GM03348 (cell line): ENCODE measurements at regions not wholly inside any gene's neighbourhood (a gene's known extent, or its start where the extent isn't known, plus 50 kb on each side); places are given as distances from the start of the nearest gene placed in this dataset.
"Not testable (repeated sequence)": the region's sequence is repeated elsewhere in the genome, so short reads cannot be mapped to it uniquely, and the experiment has no call there.

ENCODE experiments used
- DNase-seq: peaks from one replicate; pipeline ENCODE4 v3.0.0; 2012; ENCODE audit warnings: low spot score

DNA sequence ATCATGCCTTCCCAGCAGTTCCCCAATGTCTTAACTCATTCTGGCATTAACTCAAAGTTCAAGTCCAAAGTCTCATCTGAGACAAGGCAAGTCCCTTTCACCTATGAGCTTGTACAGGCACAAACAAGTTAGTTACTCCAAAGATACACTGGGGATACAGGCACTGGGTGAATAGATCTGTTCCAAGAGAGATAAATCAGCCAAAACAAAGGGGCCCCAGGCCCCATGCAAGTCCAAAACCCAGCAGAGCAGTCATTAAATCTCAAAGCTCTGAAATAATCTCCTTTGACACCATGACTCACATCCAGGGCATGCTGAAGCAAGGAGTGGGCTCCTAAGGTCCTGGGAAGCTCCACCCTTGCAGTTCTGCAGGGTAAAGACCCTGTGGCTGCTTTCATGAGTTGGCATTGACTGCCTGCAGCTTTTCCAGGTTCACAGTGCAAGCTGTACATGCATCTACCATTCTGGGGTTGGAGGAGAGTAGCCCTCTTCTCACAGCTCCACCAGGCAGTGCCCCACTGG is 332.2 kb upstream of the KIF2B start:
- DNase-seq = no peak

GRCh38 chr17:53483704-53484103 is 339.0 kb upstream of the KIF2B start:
- DNase-seq = no peak

GRCh38 chr17:53475002-53475401 is 347.7 kb upstream of the KIF2B start:
- DNase-seq = no peak

DNA sequence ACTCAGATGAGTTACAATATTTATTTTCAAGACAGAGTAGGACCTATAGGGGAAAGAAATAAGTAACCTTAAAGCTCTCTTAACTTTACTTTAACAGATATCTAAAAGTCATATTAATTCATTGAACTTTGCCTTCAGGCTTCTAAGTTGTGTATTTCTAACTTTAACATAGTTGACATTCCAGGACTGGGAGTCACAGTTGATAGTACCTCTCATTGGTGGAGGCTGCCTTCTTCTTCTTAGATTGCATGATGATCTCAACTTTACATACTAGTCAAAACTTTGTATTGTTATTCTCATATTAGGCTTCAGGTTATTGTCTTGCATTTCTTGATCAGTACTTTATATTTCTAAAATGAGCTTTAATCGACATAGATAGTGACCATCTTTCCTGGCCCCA is 350.1 kb upstream of the KIF2B start:
- DNase-seq = no peak

- no peak for DNase-seq
Measured at GRCh38 chr17:53471514-53471913, 351.2 kb upstream of the KIF2B start.

DNA sequence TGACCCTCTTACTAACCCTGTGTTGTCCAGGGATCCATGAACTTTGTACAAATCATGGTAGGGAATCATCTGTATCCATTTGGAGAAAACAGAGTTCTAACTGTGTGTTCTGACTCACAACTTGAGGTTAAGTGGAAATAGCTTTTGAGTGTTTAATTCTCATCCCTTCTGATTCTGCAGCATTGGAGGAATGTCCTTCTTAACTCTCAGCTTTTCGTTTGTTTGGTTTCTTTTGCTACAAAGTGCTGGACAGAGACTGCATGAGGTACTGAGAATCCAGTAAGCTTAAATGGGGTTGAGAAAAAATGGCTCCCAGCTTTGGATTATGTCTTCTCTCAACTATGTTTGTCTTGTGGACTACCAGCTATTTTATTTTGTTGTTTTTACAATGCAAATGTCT is 352.1 kb upstream of the KIF2B start:
- DNase-seq = no peak

DNA sequence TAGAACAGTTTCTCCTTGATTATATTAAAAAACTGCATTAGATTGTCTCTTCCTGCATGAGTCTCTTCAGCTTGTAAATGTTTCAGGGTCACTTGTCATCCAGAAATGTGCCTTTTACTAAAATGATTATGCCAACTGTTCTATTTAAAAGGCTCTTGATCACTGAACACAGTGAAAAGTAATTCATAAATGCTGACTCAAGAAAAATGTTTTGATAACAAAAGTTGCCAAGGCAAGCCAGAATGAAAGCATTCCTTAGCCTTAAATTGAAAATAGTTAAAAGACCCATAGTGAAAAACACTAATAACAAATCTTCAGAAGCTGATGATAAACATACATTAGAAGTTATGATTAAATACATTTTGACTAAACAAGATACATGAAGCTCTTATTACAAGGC is 356.0 kb upstream of the KIF2B start:
- DNase-seq = no peak

DNA sequence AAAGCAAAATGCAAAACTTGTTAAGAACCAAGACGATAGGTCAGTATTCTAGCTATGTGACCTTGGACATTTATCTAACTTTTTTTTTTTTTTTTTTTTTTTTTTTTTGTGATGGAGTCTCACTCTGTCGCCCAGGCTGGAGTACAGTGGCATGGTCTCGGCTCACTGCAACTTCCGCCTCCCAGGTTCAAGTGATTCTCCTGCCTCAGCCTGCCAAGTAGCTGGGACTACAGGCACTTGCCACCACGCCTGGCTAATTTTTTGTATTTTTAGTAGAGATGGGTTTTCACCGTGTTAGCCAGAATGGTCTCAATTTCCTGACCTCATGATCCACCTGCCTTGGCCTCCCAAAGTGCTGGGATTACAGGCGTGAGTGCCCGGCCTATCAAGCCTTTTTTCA is 358.3 kb upstream of the KIF2B start:
- DNase-seq = not testable (repeated sequence)

DNA sequence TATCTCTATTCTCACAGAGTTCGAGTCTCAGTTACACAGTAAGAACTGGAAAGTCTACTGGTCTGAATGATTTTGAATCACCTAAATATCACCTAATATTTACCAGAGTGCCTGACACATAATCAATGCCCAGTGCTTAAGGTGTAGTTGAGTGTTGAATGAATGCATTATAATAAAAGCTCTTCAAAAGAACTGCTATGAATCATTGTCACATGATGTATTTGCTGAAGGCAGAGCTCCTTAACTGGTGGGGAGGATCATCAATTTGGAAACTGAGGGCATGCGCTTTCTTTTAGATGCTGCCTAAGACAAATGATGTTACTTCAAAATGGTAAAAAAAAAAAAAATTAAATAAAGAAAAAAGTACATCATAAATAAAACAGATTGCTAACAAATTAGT is 359.4 kb upstream of the KIF2B start:
- DNase-seq = no peak

DNA sequence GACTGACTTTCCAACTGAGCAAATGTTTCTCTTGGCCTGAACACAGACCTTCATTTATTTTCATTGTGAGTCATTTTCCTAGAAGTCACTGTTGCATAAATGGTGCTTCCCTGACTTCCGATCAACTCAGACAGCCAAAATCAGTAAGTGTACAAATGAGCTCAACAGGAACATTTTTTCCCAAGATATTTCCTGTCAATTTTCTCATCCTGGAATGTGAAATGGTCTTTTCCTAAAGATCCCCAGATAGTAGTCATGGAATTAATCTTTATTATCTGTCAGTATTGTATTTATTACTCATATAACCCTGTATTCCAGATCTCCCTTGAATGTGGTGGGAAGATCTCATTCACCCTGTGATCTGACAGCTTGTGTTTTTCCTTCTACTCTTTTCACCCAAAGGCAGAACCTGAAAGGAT is 360.3 kb upstream of the KIF2B start:
- DNase-seq = no peak

- not testable (repeated sequence) for DNase-seq
Measured at GRCh38 chr17:53455943-53456342, 366.8 kb upstream of the KIF2B start.

- no peak for DNase-seq
Measured at GRCh38 chr17:53454337-53454736, 368.4 kb upstream of the KIF2B start.

DNA sequence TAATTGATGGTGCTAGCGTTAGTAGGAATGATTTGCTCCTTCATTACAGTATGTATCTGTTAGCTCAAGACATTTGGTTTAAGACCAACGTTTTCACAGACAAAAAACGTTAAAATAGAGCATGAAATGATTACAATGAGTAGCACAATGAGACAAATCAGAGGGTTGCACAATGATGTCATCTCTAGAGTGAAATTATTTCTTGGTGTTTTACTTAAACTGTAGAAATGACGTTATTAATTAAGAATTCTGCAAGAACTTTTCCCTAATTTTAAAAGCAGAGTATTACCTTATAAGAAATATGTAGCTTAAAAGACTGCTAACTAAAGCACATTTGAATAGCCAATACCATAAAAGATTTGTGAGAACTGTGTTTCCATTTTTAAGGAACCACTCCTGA is 373.4 kb upstream of the KIF2B start:
- DNase-seq = no peak

GRCh38 chr17:53428913-53429312 is 393.8 kb upstream of the KIF2B start:
- DNase-seq = no peak

- no peak for DNase-seq
Measured at GRCh38 chr17:53426505-53426904, 396.2 kb upstream of the KIF2B start.

DNA sequence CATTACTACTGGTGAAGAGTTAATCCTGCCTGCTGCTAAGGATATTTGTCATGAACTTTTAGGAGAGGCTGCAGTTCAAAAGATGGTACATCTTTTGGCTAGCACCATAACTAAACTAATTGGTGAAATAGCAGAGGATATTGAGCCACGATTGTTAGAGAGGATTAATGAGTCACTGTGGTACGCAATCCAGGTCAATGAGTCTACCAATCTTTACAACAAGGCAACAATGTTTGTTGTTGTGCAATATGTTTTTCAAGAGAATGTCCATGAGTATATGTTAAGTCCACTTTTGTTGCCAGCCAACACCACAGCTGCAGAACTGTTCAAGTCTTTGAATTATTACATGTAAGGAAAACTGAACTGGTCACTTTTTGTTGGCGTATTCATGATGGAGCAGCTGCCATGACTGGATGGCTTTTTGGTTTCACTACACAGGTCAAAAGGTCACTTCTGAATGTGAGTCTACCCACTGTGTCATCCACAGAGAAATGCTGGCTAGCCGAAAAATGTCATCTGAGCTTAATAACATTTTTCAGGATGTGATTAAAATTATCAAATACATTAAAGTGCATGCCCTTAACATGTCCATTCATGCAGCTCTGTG is 402.6 kb upstream of the KIF2B start:
- no peak for DNase-seq

DNA sequence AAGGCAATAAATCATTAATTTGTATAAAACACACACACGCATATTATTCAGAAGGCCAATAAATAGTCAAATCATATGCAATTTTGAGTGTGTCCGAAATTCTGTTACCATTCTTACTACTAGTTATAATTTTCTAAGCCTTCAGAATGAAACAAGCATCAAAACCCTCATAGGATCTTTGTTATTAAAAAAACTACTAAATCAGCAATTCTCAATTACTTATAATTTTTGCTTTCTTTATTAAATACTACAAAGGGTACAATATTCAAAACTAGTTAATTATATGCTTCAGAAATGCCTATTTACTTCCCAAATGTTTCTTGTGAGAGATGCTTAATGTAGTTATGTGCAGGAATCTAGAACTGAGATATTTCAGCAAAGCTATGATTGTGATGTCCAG is 413.1 kb upstream of the KIF2B start:
- no peak for DNase-seq

- no peak for DNase-seq
Measured at GRCh38 chr17:53406907-53407306, 415.8 kb upstream of the KIF2B start.

DNA sequence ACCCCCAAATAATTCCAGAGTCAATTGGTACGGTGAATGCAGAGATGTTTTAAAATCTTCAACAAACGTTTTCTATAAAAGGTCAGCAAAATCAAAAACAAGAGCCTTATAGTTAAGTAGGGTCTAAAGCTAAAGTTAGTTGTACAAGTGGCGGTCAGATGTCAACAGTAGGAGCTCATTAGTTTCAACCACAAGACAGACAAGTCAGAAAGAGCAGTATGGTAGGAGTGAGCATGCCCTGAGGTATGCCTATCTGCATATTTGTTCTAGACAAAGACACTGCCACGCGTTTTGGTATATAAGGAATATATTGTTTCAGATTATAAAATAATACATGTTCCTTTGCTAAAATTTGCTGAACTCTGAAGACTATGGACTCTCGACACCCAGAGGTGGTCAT is 431.5 kb upstream of the KIF2B start:
- DNase-seq = no peak

DNA sequence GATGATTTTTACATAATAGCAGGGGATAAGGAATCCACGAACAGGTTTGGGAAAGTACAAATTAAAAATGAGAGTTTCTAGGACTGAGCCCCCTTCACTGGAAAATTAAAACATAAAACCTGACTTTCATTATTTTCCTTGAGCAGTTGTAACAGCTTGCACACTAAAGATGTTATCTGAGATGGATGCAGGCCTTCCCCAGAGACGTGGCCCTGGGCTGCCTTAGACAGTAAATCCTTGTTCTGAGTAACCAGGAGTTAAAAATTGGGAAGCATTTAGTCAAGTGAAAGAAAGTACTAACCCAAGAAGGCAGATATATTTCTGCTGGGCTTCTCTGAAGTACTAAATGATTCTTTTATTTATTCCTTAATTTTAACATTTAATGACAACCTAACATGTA is 432.2 kb upstream of the KIF2B start:
- no peak for DNase-seq

DNA sequence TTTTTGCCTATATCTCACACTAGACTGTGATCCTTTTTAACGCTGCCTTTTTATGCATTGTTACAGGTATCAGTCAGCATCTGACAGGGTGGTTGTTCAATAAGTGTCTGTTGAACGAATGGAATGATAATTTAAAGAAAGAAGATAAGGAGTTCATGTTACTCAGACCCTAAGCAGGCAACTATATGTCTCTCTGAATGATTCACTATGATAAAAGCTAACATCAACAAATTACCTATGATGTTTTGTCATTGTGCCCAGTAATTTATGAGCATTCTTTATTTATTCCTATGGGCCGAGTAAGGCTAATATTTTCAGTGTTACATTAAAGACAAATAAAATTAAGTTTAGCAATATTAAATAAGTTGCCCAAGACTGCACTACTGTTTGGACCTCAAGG is 435.0 kb upstream of the KIF2B start:
- no peak for DNase-seq

- no peak for DNase-seq
Measured at GRCh38 chr17:53353919-53354351, 468.8 kb upstream of the KIF2B start.

DNA sequence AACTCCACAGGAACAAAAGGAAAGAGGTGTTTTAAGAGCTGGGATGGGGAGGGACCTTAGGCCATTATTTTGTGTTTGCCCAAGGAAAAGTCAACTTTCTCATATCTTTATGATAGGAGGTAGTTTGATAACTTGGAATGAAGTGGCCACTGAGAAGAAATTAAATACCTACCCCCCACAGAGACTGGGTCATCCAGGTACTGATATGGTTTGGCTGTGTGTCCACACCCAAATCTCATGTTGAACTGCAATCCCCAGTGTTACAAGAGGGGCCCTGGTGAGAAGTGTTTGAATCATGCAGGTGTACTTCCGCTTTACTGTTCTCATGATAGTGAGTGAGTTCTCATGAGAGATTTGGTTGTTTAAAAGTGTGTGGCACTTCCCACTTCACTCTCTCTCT is 477.9 kb upstream of the KIF2B start:
- DNase-seq = no peak

DNA sequence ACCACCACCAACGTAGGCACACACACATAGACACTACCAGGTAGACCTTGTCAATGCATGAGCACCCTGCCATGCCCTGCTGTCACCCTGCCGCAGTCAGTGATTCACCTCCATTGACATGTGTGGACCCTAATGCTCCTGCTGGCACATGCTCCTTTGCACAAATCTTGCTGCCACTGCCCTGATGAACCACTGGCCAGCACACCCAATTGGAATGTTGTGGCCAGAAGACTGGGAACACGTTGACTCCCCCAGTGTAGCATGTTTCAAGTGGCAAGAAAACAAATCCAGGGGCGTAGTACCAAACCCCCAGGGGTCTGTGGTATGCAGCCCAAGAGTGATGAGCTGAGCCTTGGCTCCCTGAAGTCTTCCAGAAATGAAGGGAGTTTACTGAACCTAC is 486.4 kb upstream of the KIF2B start:
- DNase-seq = no peak

- DNase-seq = no peak
Measured at GRCh38 chr17:53335443-53335842, 487.3 kb upstream of the KIF2B start.
